ENCODE measurements at regions not wholly inside any gene's neighbourhood (a gene's known extent, or its start where the extent isn't known, plus 50 kb on each side); places are given as distances from the start of the nearest gene placed in this dataset.

- TF ChIP-seq ZNF785 (tag by site-specific recombination; IDR thresholded peaks at IDR 0.05) (no peak), ZNF23 (tag by site-specific recombination; IDR thresholded peaks at IDR 0.05; ENCODE audit: borderline replicate concordance) (no peak), CTCF (tag by site-specific recombination; IDR thresholded peaks at IDR 0.05) (no peak), BCL6B (tag by site-specific recombination; IDR thresholded peaks at IDR 0.05) (no peak), ZNF138 (tag by site-specific recombination; IDR thresholded peaks at IDR 0.05; ENCODE audit: borderline replicate concordance) (no peak), ATF2 (tag by site-specific recombination; IDR thresholded peaks at IDR 0.05; ENCODE audit: low read depth) (no peak), GFI1B (tag by site-specific recombination; IDR thresholded peaks at IDR 0.05) (no peak), ZNF350 (tag by site-specific recombination; IDR thresholded peaks at IDR 0.05) (no peak), ZNF132 (tag by site-specific recombination; IDR thresholded peaks at IDR 0.05; ENCODE audit: borderline replicate concordance) (no peak), ZBTB1 (tag by site-specific recombination; IDR thresholded peaks at IDR 0.05) (no peak), ZNF776 (tag by site-specific recombination; IDR thresholded peaks at IDR 0.05; ENCODE audit: borderline replicate concordance) (no peak), FEZF1 (tag by site-specific recombination; IDR thresholded peaks at IDR 0.05) (no peak)
These were observed 89.7 kb upstream of the MYL2 start for GRCh38 chr12:111010061-111010460.

Measured in HEK293 (cell line).